Activated CD4-positive, alpha-beta memory T cell treated with anti-CD3 and anti-CD28 coated beads, Interleukin-2, amount 10 ng/mL, durations not matched to agents 7 days and 5 days (primary cell): ENCODE measurements at regions not wholly inside any gene's neighbourhood (a gene's known extent, or its start where the extent isn't known, plus 50 kb on each side); places are given as distances from the start of the nearest gene placed in this dataset.

Source experiments
- CTCF ChIA-PET: fragments of 350-600 bp; sonication (Branson Sonifier 250); formaldehyde crosslinking; loops from one replicate; lab custom pipeline; 2021; ENCODE audit warnings: antibody characterized with exemption, inconsistent platforms; lab: Charles Lee
- POLR2A ChIA-PET: fragments of 350-600 bp; sonication (Branson Sonifier 250); formaldehyde crosslinking; loops from one replicate; lab custom pipeline; 2021; ENCODE audit warnings: antibody characterized with exemption; lab: Charles Lee
- DNase-seq: peaks from one replicate; pipeline ENCODE4 v3.0.0-alpha.2; 2020
- H3K27ac Mint-ChIP-seq: one replicate; pipeline ENCODE4 v1.8.0; 2021; ENCODE audit warnings: mild to moderate bottlenecking, mixed read lengths
- H3K27me3 Mint-ChIP-seq: one replicate; pipeline ENCODE4 v1.8.0; 2021; ENCODE audit warnings: mixed read lengths
- H3K36me3 Mint-ChIP-seq: one replicate; pipeline ENCODE4 v1.8.0; 2021; ENCODE audit warnings: low read depth, mixed read lengths
- H3K4me1 Mint-ChIP-seq: one replicate; pipeline ENCODE4 v1.8.0; 2021; ENCODE audit warnings: mixed read lengths
- H3K4me3 Mint-ChIP-seq: one replicate; pipeline ENCODE4 v1.8.0; 2021; ENCODE audit warnings: mild to moderate bottlenecking, mixed read lengths
- H3K9me3 Mint-ChIP-seq: one replicate; pipeline ENCODE4 v1.8.0; 2021; ENCODE audit warnings: mixed read lengths

DNA sequence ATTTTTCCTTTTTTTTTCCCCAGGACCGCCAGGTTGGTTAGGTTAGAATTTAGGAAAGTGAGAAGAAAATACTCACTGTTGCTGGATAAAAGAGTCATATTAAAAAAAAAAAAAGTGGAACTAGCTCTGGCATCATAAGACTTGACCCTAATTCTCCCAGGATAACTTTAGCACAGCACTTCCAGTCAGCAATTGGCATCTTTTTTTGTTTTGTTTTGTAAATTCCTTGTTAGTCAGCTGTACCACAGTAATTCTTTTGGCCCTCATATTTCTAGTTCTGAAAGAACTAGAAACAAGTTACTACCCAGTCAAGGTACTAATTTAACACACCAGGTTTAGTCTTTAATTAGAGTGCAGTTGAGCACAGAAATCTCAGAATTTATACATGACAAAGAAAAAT is 873.5 kb upstream of the POU3F3 start:
- ChIA-PET POLR2A (no interaction called here), CTCF (no interaction called here)
- H3K27ac Mint-ChIP-seq: no peak overlapping the region
- H3K36me3 Mint-ChIP-seq: no peaks in the 10 kb centered on the region
- no peak overlapping the region for H3K4me3 Mint-ChIP-seq
- no peak for DNase-seq
- no peaks in the 10 kb centered on the region for H3K27me3 Mint-ChIP-seq
- no peaks in the 10 kb centered on the region for H3K4me1 Mint-ChIP-seq
- H3K9me3 Mint-ChIP-seq: no peaks in the 10 kb centered on the region

DNA sequence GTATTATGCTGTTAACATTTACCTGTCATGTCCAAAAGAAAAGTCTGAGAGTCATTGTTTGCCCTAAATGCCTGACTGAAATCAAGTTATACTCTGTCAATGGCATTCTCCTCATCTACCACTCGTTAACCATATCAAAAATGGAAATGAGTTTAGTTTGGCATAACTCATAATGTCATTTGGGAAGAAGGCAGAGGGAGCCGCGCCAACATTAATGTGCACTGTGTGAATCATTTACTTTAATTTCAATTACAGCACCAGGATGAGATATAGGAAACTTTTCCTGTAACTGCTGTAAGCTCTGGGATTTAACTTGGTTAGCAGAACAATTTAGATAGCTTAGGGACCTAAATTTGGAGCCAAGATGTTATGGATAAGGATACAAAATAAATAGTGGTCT is 871.2 kb upstream of the POU3F3 start:
- ChIA-PET POLR2A (no interaction called here), CTCF (no interaction called here)
- H3K27ac Mint-ChIP-seq: no peak overlapping the region
- no peaks in the 10 kb centered on the region for H3K4me1 Mint-ChIP-seq
- DNase-seq: no peak
- no peaks in the 10 kb centered on the region for H3K27me3 Mint-ChIP-seq
- peaks cover 3% of the 10 kb centered on the region for H3K9me3 Mint-ChIP-seq
- no peaks in the 10 kb centered on the region for H3K36me3 Mint-ChIP-seq
- no peak overlapping the region for H3K4me3 Mint-ChIP-seq

DNA sequence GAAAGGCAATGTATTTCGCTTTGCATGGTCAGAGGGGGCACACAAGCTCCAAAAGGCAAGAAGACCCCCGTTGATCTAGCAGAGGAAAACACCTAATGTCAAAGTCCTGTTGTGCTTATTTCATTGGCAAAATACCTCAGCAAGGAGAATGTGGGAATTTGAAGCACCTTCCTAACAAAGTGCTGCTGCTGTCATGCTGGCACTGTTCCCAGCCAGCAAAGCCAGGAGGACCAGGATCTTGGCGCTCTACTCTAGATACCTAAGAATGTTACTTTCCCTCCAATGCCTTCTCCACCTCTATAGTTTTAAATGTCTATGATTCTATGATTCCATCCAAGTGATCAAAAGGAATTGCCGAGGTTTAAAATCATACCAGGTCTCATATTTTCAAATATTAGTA is 867.9 kb upstream of the POU3F3 start:
- Mint-ChIP-seq H3K27me3 (no peaks in the 10 kb centered on the region), H3K9me3 (peaks cover 8% of the 10 kb centered on the region), H3K4me1 (no peaks in the 10 kb centered on the region), H3K4me3 (no peak overlapping the region), H3K27ac (no peak overlapping the region), H3K36me3 (no peaks in the 10 kb centered on the region)
- no peak for DNase-seq
- POLR2A ChIA-PET: no interaction called here
- CTCF ChIA-PET: no interaction called here

DNA sequence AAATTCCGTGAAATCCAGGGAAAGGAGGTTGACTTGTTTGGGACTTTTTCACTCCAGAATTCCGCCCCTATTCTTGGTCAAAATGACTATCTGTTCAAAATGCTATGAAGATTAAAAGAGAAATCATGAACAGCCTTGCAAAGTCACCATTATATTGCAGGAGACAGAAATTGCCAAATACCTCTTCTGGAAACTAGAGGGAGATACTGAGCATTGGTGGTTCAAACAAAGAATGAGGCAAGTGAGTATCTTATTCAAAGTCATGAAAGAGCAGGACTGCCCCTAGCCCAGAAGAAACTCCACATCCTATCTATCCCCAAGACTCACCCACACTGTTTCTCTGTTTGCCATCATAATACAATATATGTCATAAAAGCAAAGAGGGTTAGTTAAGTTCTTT is 862.3 kb upstream of the POU3F3 start:
- POLR2A ChIA-PET: no interaction called here
- Mint-ChIP-seq H3K4me1 (no peaks in the 10 kb centered on the region), H3K9me3 (peaks cover 20% of the 10 kb centered on the region), H3K27me3 (no peaks in the 10 kb centered on the region), H3K4me3 (no peak overlapping the region), H3K36me3 (no peaks in the 10 kb centered on the region), H3K27ac (no peak overlapping the region)
- DNase-seq: no peak
- CTCF ChIA-PET: no interaction called here

DNA sequence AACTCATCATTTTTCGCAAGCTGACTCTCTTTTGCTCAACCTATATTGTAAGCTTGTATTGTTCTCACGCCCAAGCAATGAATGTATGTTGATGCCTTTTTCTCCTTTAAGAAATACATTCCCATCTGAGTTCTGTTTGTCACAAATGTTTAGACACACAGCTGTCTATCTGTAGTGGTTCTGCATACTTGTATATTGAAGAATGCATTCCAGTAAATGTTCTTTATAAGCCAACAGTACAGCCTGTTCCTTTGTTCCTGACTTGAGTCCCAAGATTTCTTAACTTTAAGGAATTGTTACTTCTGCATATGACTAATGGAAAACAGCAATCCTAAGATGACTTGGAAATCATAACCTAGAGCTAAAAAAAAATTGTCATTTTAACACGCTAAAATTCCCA is 849.1 kb upstream of the POU3F3 start:
- POLR2A ChIA-PET: no interaction called here
- peaks cover 19% of the 10 kb centered on the region for H3K9me3 Mint-ChIP-seq

DNA sequence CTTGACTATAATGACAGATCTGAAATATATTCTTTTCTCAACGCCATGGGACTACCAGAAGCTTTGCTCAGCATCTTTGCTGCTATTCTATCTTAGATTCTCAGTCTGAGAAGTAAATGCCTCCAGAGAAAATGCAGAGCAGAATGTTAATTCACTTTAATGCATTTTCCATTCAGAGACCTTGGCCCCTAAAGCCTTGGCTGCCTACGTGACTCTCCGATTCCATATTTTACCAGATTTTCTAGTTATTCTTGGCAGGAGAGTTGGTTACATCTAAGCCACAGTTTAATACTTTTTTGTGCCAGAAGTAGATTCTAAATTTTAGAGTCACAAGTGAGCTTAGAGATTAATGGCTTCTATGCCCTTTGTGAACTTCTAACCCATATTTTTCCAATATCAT is 837.1 kb upstream of the POU3F3 start:
- no peak overlapping the region for H3K27ac Mint-ChIP-seq
- H3K9me3 Mint-ChIP-seq: peaks cover 25% of the 10 kb centered on the region
- CTCF ChIA-PET: no interaction called here
- H3K4me3 Mint-ChIP-seq: no peak overlapping the region
- no peaks in the 10 kb centered on the region for H3K27me3 Mint-ChIP-seq
- no peak for DNase-seq
- no peaks in the 10 kb centered on the region for H3K4me1 Mint-ChIP-seq
- H3K36me3 Mint-ChIP-seq: no peaks in the 10 kb centered on the region
- POLR2A ChIA-PET: no interaction called here

More for the DNA sequence above, 849.1 kb upstream of the POU3F3 start:
- H3K36me3 Mint-ChIP-seq: no peaks in the 10 kb centered on the region
- H3K27ac Mint-ChIP-seq: no peak overlapping the region
- H3K4me3 Mint-ChIP-seq: no peak overlapping the region
- DNase-seq: no peak
- CTCF ChIA-PET: no interaction called here
- H3K27me3 Mint-ChIP-seq: no peaks in the 10 kb centered on the region
- no peaks in the 10 kb centered on the region for H3K4me1 Mint-ChIP-seq

DNA sequence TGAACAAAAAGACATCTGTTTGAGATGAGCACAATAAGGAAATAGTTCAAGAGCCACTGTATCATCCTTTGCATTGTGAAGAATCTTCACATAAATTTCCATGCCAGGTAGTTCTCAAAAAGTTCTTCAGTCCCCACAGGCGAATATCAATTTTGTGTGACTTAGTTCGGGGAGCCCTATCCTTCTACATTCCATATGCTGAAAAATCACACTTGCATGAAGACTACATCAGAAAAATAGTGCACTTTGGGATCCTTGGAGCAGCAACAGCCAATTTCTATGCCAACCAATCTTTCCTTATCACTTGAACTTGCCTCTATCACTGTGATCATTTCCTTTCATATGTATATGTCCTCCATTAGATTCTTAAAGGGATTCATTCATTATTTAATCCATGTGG is 830.6 kb upstream of the POU3F3 start:
- CTCF ChIA-PET: no interaction called here
- no peaks in the 10 kb centered on the region for H3K36me3 Mint-ChIP-seq
- H3K27me3 Mint-ChIP-seq: no peaks in the 10 kb centered on the region
- H3K27ac Mint-ChIP-seq: no peak overlapping the region
- POLR2A ChIA-PET: no interaction called here
- peaks cover 27% of the 10 kb centered on the region for H3K9me3 Mint-ChIP-seq
- no peak overlapping the region for H3K4me3 Mint-ChIP-seq
- no peaks in the 10 kb centered on the region for H3K4me1 Mint-ChIP-seq
- no peak for DNase-seq

DNA sequence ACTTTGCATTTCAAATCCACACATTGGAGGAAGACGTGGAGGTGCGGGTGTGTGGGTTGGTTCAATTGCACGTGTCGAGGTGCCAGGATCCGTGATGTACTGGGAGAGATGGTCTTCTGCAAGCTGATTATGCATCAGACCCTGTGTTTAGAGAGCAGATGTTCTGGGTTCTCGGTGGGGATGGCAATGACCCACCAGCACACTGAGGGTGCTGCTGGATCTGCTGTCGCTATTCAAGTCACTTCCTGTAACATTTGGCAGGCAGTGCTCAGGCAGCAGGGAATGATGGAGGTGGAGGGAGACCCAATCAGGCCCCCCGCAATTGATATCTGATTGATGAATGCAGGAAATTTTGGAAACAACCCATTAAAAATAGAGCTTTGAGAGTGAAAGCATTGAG is 830.1 kb upstream of the POU3F3 start:
- H3K36me3 Mint-ChIP-seq: no peaks in the 10 kb centered on the region
- H3K4me3 Mint-ChIP-seq: no peak overlapping the region
- CTCF ChIA-PET: no interaction called here
- H3K4me1 Mint-ChIP-seq: no peaks in the 10 kb centered on the region
- no peaks in the 10 kb centered on the region for H3K27me3 Mint-ChIP-seq
- DNase-seq: no peak
- H3K27ac Mint-ChIP-seq: no peak overlapping the region
- POLR2A ChIA-PET: no interaction called here
- H3K9me3 Mint-ChIP-seq: peaks cover 26% of the 10 kb centered on the region

DNA sequence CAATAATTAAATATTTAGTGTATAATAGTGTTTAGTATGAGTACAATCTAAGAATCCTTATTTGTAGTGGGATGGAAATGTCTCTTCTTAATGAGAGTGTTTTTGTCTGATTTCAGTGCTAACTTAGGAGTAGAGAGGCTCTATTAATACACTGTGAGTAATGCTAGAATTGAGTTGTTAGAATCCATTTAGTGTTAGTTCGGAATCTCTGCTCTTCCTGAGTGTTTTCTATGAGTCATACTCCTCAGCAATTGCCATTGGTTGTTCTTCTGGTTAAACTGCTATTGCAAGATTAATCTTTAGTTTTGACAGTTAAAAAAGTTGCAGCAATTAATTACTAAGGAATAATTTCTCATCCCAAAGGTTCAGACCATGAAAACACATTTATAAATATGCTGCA is 828.6 kb upstream of the POU3F3 start:
- H3K27me3 Mint-ChIP-seq: no peaks in the 10 kb centered on the region
- H3K36me3 Mint-ChIP-seq: no peaks in the 10 kb centered on the region
- no peaks in the 10 kb centered on the region for H3K4me1 Mint-ChIP-seq
- H3K27ac Mint-ChIP-seq: no peak overlapping the region
- peaks cover 21% of the 10 kb centered on the region for H3K9me3 Mint-ChIP-seq
- DNase-seq: no peak
- CTCF ChIA-PET: no interaction called here
- POLR2A ChIA-PET: no interaction called here
- no peak overlapping the region for H3K4me3 Mint-ChIP-seq

DNA sequence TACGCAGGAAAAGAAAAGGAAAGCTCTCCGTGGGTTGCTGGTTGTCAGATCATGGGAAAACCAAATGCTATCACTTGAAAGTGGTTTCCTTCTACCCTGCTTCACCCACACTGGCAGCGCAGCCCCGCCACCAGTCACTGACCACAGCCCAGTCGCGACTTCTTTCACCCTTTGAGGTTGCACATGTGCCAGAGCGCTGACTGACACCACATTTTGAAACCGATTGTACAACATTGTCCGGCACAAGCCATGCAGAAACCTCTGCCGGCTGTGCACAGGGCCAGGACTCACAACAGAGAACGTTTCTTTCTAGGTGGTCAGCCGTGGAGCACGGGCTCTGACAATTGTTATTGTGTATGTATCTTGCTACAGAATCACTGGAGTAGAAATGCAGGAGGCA is 827.2 kb upstream of the POU3F3 start:
- ChIA-PET POLR2A (no interaction called here), CTCF (no interaction called here)
- H3K36me3 Mint-ChIP-seq: no peaks in the 10 kb centered on the region
- no peak overlapping the region for H3K4me3 Mint-ChIP-seq
- DNase-seq: no peak
- no peaks in the 10 kb centered on the region for H3K4me1 Mint-ChIP-seq
- H3K9me3 Mint-ChIP-seq: peaks cover 16% of the 10 kb centered on the region
- no peak overlapping the region for H3K27ac Mint-ChIP-seq
- H3K27me3 Mint-ChIP-seq: no peaks in the 10 kb centered on the region

DNA sequence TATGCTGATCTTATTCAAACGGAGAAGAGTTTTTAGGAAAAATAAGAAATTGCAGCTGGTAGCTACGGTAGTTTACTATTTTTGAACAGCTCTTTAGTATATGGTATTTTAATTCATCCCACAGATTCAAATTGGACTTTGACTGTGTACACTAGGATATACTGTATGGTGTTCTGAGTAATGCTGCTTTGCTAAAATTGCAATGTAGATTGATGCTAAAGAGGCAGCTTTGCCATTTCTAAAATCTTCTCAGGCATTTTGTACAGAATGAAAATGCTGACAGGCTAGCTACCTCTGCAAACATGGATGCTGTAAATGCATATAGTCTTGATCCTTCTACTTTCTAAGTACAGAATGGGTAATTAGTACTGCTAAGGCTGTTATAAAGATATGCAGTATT is 826.6 kb upstream of the POU3F3 start:
- CTCF ChIA-PET: no interaction called here
- no peak overlapping the region for H3K27ac Mint-ChIP-seq
- no peaks in the 10 kb centered on the region for H3K27me3 Mint-ChIP-seq
- POLR2A ChIA-PET: no interaction called here
- H3K4me3 Mint-ChIP-seq: no peak overlapping the region
- no peaks in the 10 kb centered on the region for H3K36me3 Mint-ChIP-seq
- peaks cover 13% of the 10 kb centered on the region for H3K9me3 Mint-ChIP-seq
- H3K4me1 Mint-ChIP-seq: no peaks in the 10 kb centered on the region
- DNase-seq: no peak

DNA sequence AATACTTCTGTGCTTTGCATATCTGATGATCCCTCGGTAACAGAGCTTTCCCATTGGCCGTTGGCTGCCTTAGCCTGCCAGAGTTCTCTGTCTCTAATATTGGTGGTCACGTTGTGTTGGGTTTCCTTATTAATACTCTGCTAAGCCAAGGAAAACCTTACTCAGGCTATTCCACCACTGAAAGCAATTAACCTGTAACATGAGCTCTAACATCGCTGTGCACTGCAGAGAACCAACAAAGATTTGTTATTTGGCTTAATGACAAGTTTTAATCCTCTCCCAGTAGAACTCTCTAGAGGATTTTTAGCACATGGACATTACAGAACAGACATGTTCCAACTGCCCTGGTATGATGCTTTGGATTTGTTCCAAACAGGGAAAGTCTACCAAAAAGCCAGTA is 825.9 kb upstream of the POU3F3 start:
- CTCF ChIA-PET: no interaction called here
- H3K27me3 Mint-ChIP-seq: no peaks in the 10 kb centered on the region
- POLR2A ChIA-PET: no interaction called here
- no peak overlapping the region for H3K4me3 Mint-ChIP-seq
- H3K9me3 Mint-ChIP-seq: peaks cover 13% of the 10 kb centered on the region
- H3K4me1 Mint-ChIP-seq: no peaks in the 10 kb centered on the region
- H3K36me3 Mint-ChIP-seq: no peaks in the 10 kb centered on the region
- DNase-seq: no peak
- H3K27ac Mint-ChIP-seq: no peak overlapping the region

DNA sequence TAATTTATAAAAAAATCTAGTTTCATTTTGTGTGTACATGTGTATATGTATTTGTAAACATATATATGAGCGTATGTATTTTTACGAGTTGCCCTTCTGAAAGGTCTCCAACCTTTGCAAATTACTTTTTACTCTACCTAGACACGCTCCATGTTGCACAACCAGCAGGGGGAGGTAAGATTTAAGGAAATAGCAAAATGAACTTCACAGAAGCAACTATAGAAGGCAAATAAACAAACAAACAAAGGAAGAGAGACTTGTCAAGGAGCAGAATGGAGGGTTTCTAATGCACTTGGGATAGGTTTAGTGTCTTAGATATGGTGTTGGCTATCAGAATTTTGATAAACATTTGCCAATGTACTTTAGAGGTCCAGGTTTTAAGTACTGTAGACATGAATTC is 820.5 kb upstream of the POU3F3 start:
- H3K4me1 Mint-ChIP-seq: no peaks in the 10 kb centered on the region
- no peaks in the 10 kb centered on the region for H3K27me3 Mint-ChIP-seq
- no peaks in the 10 kb centered on the region for H3K36me3 Mint-ChIP-seq
- no peak overlapping the region for H3K4me3 Mint-ChIP-seq
- POLR2A ChIA-PET: no interaction called here
- H3K27ac Mint-ChIP-seq: no peak overlapping the region
- peaks cover 11% of the 10 kb centered on the region for H3K9me3 Mint-ChIP-seq
- DNase-seq: no peak
- CTCF ChIA-PET: no interaction called here

DNA sequence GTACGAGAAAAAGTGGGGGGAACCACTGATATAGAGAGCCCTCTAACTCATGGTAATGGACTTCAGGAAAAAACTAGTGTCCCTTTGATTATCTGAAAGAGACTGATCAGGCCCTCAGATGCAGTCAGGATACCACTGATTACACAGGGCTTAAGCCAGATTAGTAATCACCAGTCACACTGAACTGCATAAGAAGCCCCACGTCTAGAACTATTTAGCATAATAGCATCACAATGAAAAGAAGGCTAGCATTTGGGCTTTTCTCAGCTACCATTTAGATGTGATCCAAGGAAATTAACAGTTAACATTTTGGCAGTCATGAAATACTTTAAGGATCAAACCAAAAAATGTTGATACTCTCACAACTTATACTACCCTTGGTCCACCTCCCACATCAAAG is 813.1 kb upstream of the POU3F3 start:
- no peak overlapping the region for H3K27ac Mint-ChIP-seq
- H3K4me3 Mint-ChIP-seq: no peak overlapping the region
- ChIA-PET CTCF (no interaction called here), POLR2A (no interaction called here)
- H3K36me3 Mint-ChIP-seq: no peaks in the 10 kb centered on the region
- H3K4me1 Mint-ChIP-seq: no peaks in the 10 kb centered on the region
- peaks cover 7% of the 10 kb centered on the region for H3K9me3 Mint-ChIP-seq
- no peaks in the 10 kb centered on the region for H3K27me3 Mint-ChIP-seq
- no peak for DNase-seq

DNA sequence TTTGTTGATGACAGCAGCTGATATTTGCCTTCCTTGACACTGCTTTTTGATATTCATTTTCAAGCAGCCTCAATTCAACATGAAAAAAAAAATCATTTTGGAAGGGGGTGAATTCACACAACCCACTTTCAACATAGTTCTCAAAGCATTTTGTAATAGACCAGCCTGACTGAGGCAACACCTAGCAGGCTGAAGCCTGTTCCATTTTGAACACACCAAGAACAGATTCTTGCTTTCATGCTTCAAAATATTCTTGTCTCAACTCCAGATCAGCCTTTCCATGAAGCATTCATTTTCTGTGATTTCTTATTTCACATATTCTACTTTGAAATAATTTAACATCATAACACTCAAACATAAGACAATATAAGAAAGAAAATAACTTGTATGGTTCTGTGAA is 812.6 kb upstream of the POU3F3 start:
- Mint-ChIP-seq H3K27ac (no peak overlapping the region), H3K36me3 (no peaks in the 10 kb centered on the region), H3K4me3 (no peak overlapping the region), H3K27me3 (no peaks in the 10 kb centered on the region), H3K4me1 (no peaks in the 10 kb centered on the region), H3K9me3 (peaks cover 5% of the 10 kb centered on the region)
- no peak for DNase-seq
- POLR2A ChIA-PET: no interaction called here
- CTCF ChIA-PET: no interaction called here
